Activated naive CD4-positive, alpha-beta T cell treated with anti-CD3 and anti-CD28 coated beads, Interleukin-2, amount 10 ng/mL, durations not matched to agents 7 days and 5 days (primary cell): ENCODE measurements at regions not wholly inside any gene's neighbourhood (a gene's known extent, or its start where the extent isn't known, plus 50 kb on each side); places are given as distances from the start of the nearest gene placed in this dataset.

Experiments used
- CTCF ChIA-PET: fragments of 350-600 bp; sonication (Branson Sonifier 250); formaldehyde crosslinking; loops from one replicate; lab custom pipeline; 2021; ENCODE audit warnings: antibody characterized with exemption; lab: Charles Lee
- DNase-seq: peaks from one replicate; pipeline ENCODE4 v3.0.0-alpha.2; 2020
- H3K27ac Mint-ChIP-seq: one replicate; pipeline ENCODE4 v1.8.0; 2021; ENCODE audit warnings: mild to moderate bottlenecking, moderate library complexity, mixed read lengths
- H3K27me3 Mint-ChIP-seq: one replicate; pipeline ENCODE4 v1.8.0; 2021; ENCODE audit warnings: mild to moderate bottlenecking, mixed read lengths
- H3K36me3 Mint-ChIP-seq: one replicate; pipeline ENCODE4 v1.8.0; 2021; ENCODE audit warnings: mixed read lengths
- H3K4me1 Mint-ChIP-seq: one replicate; pipeline ENCODE4 v1.8.0; 2021; ENCODE audit warnings: mixed read lengths
- H3K4me3 Mint-ChIP-seq: one replicate; pipeline ENCODE4 v1.8.0; 2021; ENCODE audit warnings: mild to moderate bottlenecking, moderate library complexity, mixed read lengths
- H3K9me3 Mint-ChIP-seq: one replicate; pipeline ENCODE4 v1.8.0; 2021; ENCODE audit warnings: mixed read lengths

DNA sequence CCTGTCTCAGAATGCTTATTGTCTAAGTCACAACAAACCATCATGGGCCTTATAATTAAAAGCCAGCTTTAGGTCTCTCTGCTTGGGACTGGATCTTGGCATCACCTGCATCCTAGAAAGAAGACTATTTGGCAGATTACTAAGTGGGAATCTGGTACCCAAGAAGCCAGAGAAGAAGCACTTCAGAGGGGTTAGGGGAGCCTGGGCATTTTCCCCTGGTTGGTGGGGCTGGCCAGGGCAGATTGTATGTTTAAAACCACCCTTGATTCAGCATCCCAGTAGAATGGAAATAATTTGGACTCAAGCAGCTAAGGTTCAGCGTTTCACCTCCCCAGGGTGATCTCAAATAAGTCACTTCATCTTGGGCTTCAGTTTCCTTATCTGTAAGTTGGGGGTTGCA, 193.7 kb downstream of the MIAT start:
- Mint-ChIP-seq H3K27me3 (no peaks in the 10 kb centered on the region), H3K4me1 (peaks cover 11% of the 10 kb centered on the region), H3K9me3 (no peaks in the 10 kb centered on the region), H3K27ac (no peak overlapping the region), H3K4me3 (no peak overlapping the region), H3K36me3 (no peaks in the 10 kb centered on the region)
- CTCF ChIA-PET = no interaction called here
- DNase-seq = no peak

DNA sequence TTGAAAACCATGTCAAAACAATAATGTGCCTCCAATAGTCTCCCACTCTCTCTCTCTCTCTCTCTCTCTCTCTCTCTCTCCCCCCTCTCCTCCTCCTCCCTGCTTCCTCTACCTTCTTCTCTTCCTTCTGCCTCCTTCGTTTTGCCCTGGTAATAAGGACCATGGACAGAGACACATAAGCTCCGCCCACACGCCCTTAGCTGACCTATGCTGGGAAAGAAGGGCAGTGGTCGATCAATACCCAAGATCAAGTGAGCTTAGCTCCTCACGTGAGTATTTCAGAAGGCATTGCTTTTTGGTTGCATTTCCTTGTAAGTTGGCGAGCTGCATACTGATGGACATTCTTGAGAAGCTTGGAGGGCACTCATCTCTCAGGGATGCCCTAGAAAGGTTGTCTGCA, 194.8 kb downstream of the MIAT start:
- no peaks in the 10 kb centered on the region for H3K9me3 Mint-ChIP-seq
- CTCF ChIA-PET = no interaction called here
- peak; percentile 29 for DNase-seq
- no peak overlapping the region for H3K27ac Mint-ChIP-seq
- no peaks in the 10 kb centered on the region for H3K36me3 Mint-ChIP-seq
- H3K4me3 Mint-ChIP-seq = no peak overlapping the region
- no peaks in the 10 kb centered on the region for H3K27me3 Mint-ChIP-seq
- peaks cover 2% of the 10 kb centered on the region for H3K4me1 Mint-ChIP-seq

DNA sequence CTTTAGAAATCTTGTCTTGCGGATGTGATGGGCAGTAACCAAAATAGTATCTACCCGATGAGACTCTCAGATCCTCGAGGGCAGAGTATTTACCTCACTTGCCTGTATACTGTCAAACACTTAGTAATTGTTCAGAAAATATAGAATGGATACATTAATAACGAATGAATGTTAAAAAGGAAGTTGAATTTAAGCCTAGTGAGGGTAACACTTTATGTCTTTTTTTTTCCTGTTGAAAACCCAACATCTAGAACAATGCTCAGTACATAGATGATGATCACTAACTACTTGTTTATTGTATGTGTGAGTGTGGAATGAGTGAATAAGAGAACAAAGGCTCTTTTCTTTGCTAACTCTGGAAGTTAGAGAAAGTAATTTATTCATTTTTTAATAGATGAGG, 195.7 kb downstream of the MIAT start:
- Mint-ChIP-seq H3K27ac (no peak overlapping the region), H3K4me3 (no peak overlapping the region), H3K9me3 (no peaks in the 10 kb centered on the region), H3K36me3 (no peaks in the 10 kb centered on the region), H3K27me3 (no peaks in the 10 kb centered on the region), H3K4me1 (no peaks in the 10 kb centered on the region)
- CTCF ChIA-PET = interaction anchor here (1.4 kb wide), 1 partner anchor 17 kb away, joined by 6 read pairs; no protein-coding TSS in a partner anchor
- DNase-seq = no peak

DNA sequence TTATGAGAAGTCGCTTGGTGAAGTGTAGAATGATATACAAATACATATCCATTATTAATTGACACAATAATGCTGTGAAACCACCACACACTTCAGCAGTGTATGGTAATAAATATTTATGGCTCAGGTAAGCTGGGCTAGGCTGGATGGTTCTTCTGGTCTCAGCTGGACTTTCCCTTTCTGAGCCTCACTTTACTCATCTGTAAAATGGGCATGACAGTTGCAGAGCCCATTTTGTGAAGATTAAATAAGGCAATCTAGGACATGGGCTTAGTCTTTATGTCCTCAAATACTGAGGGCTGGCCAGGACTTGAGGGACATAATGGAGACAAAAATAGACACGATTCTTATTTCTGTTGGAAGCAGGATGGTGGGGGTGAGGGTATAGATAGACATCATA, 196.1 kb downstream of the MIAT start:
- Mint-ChIP-seq H3K27me3 (no peaks in the 10 kb centered on the region), H3K4me1 (no peaks in the 10 kb centered on the region), H3K36me3 (no peaks in the 10 kb centered on the region), H3K9me3 (no peaks in the 10 kb centered on the region), H3K27ac (no peak overlapping the region), H3K4me3 (no peak overlapping the region)
- CTCF ChIA-PET = interaction anchor here (1.4 kb wide), 1 partner anchor 17 kb away, joined by 6 read pairs; no protein-coding TSS in a partner anchor
- DNase-seq = no peak

DNA sequence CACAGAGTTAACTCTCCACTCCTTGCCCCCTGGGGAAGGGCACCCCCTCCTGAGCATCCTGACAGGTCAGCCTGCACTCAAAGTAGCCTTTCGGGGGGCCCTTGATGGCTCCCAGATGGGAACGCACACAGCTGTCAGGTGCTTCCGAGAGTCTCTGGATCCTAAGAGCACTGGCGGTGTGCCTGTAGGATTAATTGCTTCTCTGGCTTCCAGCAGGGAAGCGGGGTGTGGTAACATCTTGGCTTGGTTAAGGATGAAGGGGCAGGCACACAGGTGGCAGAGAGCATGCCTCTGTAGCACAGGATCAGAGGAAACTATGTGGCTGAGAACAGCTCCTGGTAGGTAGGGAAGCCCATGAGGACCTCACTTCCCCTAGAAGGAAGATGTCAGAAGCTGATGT, 199.8 kb downstream of the MIAT start:
- Mint-ChIP-seq H3K27ac (no peak overlapping the region), H3K4me3 (no peak overlapping the region), H3K9me3 (peaks cover 2% of the 10 kb centered on the region), H3K36me3 (no peaks in the 10 kb centered on the region), H3K27me3 (no peaks in the 10 kb centered on the region), H3K4me1 (no peaks in the 10 kb centered on the region)
- DNase-seq = no peak
- CTCF ChIA-PET = no interaction called here

DNA sequence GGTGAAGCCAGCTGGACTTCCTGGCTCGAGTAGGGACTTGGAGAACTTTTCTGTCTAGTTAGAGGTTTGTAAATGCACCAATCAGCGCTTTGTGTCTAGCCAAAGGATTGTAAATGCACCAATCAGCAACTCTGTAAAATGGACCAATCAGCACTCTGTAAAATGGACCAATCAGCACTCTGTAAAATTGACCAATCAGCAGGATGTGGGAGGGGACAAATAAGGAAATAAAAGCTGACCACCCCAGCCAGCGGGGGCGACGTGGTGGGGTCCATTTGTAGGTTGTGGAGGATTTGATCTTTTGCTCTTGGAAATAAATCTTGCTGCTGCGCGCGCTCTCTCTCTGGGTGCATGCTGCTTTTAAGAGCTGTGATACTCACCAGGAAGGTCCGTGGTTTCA, 202.9 kb downstream of the MIAT start:
- CTCF ChIA-PET = no interaction called here
- Mint-ChIP-seq H3K4me1 (no peaks in the 10 kb centered on the region), H3K9me3 (peaks cover 2% of the 10 kb centered on the region), H3K36me3 (no peaks in the 10 kb centered on the region), H3K4me3 (no peak overlapping the region), H3K27ac (no peak overlapping the region), H3K27me3 (no peaks in the 10 kb centered on the region)
- DNase-seq = no peak

DNA sequence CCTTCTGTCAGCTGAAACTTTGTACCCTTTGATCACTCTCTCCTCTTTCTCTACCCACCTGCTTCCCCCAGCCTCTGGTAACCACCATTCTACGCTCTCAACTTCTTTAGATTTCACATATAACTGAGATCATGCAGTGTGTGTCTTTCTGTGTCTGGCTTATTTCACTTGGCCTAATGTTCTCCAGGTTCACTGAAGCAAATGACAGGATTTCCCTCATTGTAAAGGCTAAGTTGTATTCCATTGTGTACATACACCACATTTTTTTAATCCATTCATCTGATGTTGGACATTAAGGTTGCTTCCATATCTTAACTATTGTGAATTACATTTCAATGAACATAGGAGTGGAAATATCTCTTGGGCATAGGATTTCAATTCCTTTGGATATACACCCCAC, 207.6 kb downstream of the MIAT start:
- CTCF ChIA-PET = no interaction called here
- no peak for DNase-seq
- no peaks in the 10 kb centered on the region for H3K4me1 Mint-ChIP-seq
- H3K4me3 Mint-ChIP-seq = no peak overlapping the region
- no peaks in the 10 kb centered on the region for H3K27me3 Mint-ChIP-seq
- no peak overlapping the region for H3K27ac Mint-ChIP-seq
- H3K9me3 Mint-ChIP-seq = peaks cover 2% of the 10 kb centered on the region
- no peaks in the 10 kb centered on the region for H3K36me3 Mint-ChIP-seq

DNA sequence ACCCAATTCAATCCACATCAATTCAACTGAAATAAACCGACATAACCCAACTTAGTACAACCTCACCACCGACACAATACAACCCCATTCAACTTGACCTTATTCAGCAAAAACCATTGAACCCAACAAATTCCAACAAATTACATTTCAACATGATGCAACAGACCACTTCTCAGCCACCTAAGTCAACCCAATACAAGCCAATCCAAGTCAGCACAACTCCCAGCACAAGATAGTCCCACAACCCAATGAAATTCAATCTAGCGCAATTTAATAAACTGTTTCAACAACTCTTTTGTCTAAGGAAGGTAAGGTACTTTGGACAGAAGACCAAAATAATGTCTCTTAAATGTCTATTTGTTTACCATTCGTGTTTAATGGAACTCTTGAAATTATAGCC, 226.0 kb downstream of the MIAT start:
- CTCF ChIA-PET = no interaction called here
- Mint-ChIP-seq H3K36me3 (no peaks in the 10 kb centered on the region), H3K4me3 (no peak overlapping the region)

DNA sequence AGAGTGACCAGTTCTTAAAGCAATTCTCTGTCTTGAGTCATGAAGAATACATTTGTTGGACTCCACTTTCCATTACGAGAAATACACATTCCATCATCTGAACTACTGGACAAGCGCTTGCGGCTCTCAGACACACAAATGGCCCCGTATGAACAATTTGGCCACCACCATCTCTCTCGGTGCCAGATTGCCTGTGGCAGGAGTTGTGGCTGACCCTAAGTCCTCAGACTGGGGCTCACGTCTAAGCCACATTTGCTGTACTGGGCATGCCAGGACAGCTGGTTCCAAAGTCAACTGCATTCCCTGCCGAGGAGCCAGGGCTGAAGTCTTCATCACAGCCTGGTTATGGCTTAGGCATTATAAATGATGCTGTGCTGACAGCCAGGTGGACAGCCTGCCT, 227.5 kb downstream of the MIAT start:
- no peak for DNase-seq
- CTCF ChIA-PET = no interaction called here
- no peaks in the 10 kb centered on the region for H3K9me3 Mint-ChIP-seq
- H3K36me3 Mint-ChIP-seq = no peaks in the 10 kb centered on the region
- H3K4me1 Mint-ChIP-seq = no peaks in the 10 kb centered on the region
- no peak overlapping the region for H3K27ac Mint-ChIP-seq
- no peaks in the 10 kb centered on the region for H3K27me3 Mint-ChIP-seq
- no peak overlapping the region for H3K4me3 Mint-ChIP-seq

More for the DNA sequence above, 226.0 kb downstream of the MIAT start:
- H3K4me1 Mint-ChIP-seq = no peaks in the 10 kb centered on the region
- H3K9me3 Mint-ChIP-seq = no peaks in the 10 kb centered on the region
- H3K27ac Mint-ChIP-seq = no peak overlapping the region
- no peaks in the 10 kb centered on the region for H3K27me3 Mint-ChIP-seq
- DNase-seq = no peak

DNA sequence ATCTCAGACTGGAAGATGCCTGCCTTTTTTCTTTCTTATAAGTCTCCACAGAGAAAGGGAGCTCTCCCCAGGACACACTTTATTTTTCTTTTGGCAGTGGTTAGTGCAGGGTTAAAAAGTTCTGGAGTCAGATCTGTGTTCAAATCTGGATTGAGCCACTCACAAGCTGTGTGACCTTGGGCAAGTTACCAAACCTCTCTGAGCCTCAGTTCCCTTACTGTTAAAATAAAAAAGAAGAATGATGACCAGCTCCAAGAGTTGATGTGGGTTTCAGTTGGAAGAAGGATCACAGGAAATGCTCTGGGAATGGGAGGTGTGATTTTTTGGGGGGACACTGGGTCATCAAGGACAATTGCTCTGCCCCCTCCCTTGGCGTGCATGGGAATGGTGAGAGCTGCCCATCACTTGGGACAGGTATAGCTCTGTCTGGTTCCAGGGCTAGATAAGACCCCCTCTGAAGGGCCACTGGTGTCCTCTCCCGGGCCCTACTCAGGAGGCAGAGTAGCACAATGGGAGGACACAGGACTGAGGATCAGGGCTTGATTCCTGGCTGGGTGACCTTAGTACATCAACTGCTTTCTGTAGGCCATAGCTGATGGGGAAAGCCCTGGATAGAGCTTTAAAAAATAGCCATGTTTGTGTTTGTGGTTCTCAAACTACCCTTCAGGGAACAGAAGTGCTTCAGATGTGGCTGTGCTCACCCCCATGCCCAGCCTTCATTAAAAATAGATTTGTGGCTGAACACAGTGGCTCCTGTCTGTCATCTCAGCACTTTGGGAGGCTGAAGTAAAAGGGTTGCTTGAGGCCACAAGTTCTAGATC, 228.3 kb downstream of the MIAT start:
- no peaks in the 10 kb centered on the region for H3K27me3 Mint-ChIP-seq
- CTCF ChIA-PET = no interaction called here
- no peak overlapping the region for H3K4me3 Mint-ChIP-seq

DNA sequence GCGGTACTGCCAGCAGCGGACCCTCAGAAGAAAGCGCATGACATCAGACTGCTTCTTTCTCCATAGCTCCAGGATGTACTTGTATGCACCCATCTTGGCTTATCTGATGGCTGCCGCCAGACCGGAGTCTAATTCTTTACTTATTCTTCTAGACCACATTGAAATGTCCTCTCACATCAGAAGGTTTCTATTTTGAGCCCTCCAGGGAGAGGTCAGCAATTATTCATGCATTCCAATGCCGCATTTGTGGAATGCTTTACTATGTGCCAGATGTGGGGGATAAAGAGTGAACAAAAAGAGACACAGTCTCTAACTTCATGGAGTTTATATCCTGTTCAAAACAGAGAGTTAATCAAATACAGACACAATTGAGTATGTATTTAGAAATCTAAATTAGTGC, 230.1 kb downstream of the MIAT start:
- peaks cover under 1% of the 10 kb centered on the region for H3K27me3 Mint-ChIP-seq
- no peaks in the 10 kb centered on the region for H3K4me1 Mint-ChIP-seq
- CTCF ChIA-PET = no interaction called here
- no peak for DNase-seq
- H3K27ac Mint-ChIP-seq = no peak overlapping the region
- H3K4me3 Mint-ChIP-seq = no peak overlapping the region
- H3K9me3 Mint-ChIP-seq = no peaks in the 10 kb centered on the region
- no peaks in the 10 kb centered on the region for H3K36me3 Mint-ChIP-seq

More for the DNA sequence above, 228.3 kb downstream of the MIAT start:
- no peak for DNase-seq
- no peaks in the 10 kb centered on the region for H3K4me1 Mint-ChIP-seq
- H3K36me3 Mint-ChIP-seq = no peaks in the 10 kb centered on the region
- no peak overlapping the region for H3K27ac Mint-ChIP-seq
- no peaks in the 10 kb centered on the region for H3K9me3 Mint-ChIP-seq

DNA sequence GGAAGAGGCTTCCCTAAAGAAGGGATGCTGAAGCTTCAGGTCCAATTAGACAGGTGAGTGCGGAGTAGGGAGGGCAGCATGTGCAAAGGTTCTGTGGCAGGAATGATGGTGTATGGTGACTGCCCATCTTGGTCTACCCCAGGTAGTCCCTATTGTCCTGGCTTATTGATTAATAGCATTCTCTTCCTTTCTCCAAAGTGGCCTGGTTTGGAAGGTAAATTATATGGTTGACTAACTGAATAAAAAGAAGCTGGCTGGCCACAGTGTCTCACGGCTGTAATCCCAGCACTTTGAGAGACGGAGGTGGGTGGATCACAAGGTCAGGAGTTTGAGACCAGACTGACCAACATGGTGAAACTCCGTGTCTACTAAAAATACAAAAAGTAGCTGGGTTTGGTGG, 230.5 kb downstream of the MIAT start:
- H3K36me3 Mint-ChIP-seq = no peaks in the 10 kb centered on the region
- peaks cover 5% of the 10 kb centered on the region for H3K27me3 Mint-ChIP-seq
- H3K4me3 Mint-ChIP-seq = no peak overlapping the region
- H3K27ac Mint-ChIP-seq = no peak overlapping the region
- H3K4me1 Mint-ChIP-seq = no peaks in the 10 kb centered on the region
- no peak for DNase-seq
- CTCF ChIA-PET = no interaction called here
- no peaks in the 10 kb centered on the region for H3K9me3 Mint-ChIP-seq

DNA sequence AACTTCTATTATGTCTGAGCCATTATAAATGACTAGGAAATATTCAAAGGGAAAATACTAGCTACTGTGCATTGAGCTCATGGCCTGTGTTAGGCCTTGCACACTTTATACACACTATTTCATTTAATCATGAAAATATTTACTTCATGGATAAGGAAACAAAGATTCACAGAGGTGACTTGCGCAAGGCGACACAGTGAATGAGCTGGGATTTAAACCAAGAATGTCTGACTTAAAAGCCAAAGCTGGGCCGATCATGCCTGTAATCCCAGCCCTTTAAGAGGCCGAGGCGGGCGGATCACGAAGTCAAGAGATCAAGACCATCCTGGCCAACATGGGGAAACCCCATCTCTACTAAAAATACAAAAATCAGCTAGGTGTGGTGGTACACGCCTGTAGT, 231.5 kb downstream of the MIAT start:
- Mint-ChIP-seq H3K9me3 (no peaks in the 10 kb centered on the region), H3K4me1 (no peaks in the 10 kb centered on the region), H3K36me3 (no peaks in the 10 kb centered on the region), H3K27ac (no peak overlapping the region), H3K4me3 (no peak overlapping the region), H3K27me3 (peaks cover 12% of the 10 kb centered on the region)
- DNase-seq = no peak
- CTCF ChIA-PET = no interaction called here

DNA sequence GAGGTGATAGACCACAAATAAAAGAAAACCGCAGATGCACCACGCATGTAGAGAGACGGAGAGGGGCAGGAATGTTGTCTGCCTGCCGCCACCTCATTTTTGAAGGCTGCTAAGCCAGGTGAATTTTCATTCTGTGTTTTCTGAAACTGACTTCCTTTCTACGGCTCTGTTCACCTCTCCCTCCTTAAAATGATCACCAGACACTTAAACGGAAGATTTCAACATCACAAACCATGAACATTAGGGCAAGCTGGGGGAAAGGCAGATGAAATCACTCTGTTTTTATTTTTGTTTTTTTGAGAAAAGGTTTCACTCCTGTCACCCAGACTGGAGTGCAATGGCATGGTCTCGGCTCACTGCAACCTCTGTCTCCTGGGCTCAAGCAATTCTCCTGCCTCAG, 232.4 kb downstream of the MIAT start:
- Mint-ChIP-seq H3K27ac (no peak overlapping the region), H3K27me3 (peaks cover 13% of the 10 kb centered on the region), H3K4me1 (no peaks in the 10 kb centered on the region), H3K9me3 (no peaks in the 10 kb centered on the region), H3K36me3 (no peaks in the 10 kb centered on the region), H3K4me3 (no peak overlapping the region)
- no peak for DNase-seq
- CTCF ChIA-PET = interaction anchor here (1.1 kb wide), 1 partner anchor 56 kb away, joined by 3 read pairs; no protein-coding TSS in a partner anchor

DNA sequence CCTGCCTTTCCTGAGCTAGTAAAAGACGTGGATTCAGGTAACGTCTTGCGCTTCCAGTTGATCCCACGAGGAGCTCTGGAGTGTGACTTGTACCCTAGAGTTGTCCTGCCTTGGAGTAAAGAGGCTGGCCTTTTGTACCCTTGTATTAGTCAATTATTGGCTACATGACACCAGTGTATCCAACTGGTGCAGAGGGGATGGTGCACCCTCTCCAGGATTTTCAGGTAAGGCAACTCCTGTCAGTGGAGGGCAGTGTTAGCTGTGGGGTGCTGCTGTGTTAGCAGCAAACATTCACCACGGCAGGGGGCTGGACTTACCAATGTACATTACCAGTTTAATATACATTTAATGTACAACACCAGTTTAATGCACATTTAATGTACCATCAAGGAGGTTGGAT, 233.5 kb downstream of the MIAT start:
- H3K9me3 Mint-ChIP-seq = no peaks in the 10 kb centered on the region
- no peak for DNase-seq
- H3K27me3 Mint-ChIP-seq = peaks cover 13% of the 10 kb centered on the region
- no peak overlapping the region for H3K4me3 Mint-ChIP-seq
- no peaks in the 10 kb centered on the region for H3K4me1 Mint-ChIP-seq
- no peak overlapping the region for H3K27ac Mint-ChIP-seq
- CTCF ChIA-PET = no interaction called here
- H3K36me3 Mint-ChIP-seq = no peaks in the 10 kb centered on the region
